DND-41 (cell line): ENCODE measurements at regions not wholly inside any gene's neighbourhood (a gene's known extent, or its start where the extent isn't known, plus 50 kb on each side); places are given as distances from the start of the nearest gene placed in this dataset.

ENCODE experiments used
- EZH2 ChIP-seq: IDR thresholded peaks from 3 replicates; pipeline ENCODE4 v1.6.1; 2012; ENCODE audit warnings: borderline replicate concordance, low read depth, mild to moderate bottlenecking, moderate library complexity, low read length, inconsistent platforms; ENCODE audit not compliant: severe bottlenecking
- TF ChIP-seq, protein P1 (sequence below): IDR thresholded peaks from 2 replicates; pipeline ENCODE4 v1.5.1; 2012; ENCODE audit warnings: borderline replicate concordance, low read length, moderate library complexity, mild to moderate bottlenecking; ENCODE audit not compliant: poor library complexity, severe bottlenecking; ENCODE audit errors: extremely low read depth

DNA sequence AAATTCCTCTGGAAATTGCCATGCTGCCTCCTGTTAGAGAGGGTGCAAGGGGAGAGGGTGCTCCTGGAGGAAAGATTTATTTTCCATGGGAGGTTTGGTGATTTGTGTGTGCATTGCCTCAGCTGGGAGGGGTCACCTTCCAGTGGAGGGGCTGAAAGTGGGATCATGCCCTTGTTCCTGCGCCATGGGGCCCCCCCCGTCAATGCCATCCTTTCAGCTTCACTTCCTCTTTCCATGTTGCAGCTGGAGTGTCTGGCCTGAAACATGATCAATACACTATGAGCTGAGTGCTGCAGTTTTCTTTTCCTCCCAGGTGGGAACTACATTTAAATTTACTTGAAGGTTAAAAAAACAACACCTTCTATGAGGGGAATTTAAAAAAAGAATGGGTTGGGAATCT lies 176.8 kb downstream of the MELK start:
- TF ChIP-seq, protein P1, sequence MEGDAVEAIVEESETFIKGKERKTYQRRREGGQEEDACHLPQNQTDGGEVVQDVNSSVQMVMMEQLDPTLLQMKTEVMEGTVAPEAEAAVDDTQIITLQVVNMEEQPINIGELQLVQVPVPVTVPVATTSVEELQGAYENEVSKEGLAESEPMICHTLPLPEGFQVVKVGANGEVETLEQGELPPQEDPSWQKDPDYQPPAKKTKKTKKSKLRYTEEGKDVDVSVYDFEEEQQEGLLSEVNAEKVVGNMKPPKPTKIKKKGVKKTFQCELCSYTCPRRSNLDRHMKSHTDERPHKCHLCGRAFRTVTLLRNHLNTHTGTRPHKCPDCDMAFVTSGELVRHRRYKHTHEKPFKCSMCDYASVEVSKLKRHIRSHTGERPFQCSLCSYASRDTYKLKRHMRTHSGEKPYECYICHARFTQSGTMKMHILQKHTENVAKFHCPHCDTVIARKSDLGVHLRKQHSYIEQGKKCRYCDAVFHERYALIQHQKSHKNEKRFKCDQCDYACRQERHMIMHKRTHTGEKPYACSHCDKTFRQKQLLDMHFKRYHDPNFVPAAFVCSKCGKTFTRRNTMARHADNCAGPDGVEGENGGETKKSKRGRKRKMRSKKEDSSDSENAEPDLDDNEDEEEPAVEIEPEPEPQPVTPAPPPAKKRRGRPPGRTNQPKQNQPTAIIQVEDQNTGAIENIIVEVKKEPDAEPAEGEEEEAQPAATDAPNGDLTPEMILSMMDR: no peak
- no peak for TF ChIP-seq EZH2
